HEK293T (cell line): ENCODE measurements at regions not wholly inside any gene's neighbourhood (a gene's known extent, or its start where the extent isn't known, plus 50 kb on each side); places are given as distances from the start of the nearest gene placed in this dataset.

Experiments
- CTCF ChIA-PET: fragments of 350-600 bp; formaldehyde crosslinking; extraction: SDS; loops from one replicate; lab custom pipeline; 2021; ENCODE audit warnings: antibody characterized with exemption, inconsistent platforms; lab: Yijun Ruan, JAX
- POLR2A ChIA-PET: fragments of 350-600 bp; formaldehyde crosslinking; extraction: SDS; loops from one replicate; lab custom pipeline; 2020; ENCODE audit warnings: antibody characterized with exemption, inconsistent platforms; lab: Yijun Ruan, JAX
- DNase-seq: peaks from one replicate; pipeline ENCODE4 v3.0.0; 2012; ENCODE audit warnings: mixed read lengths; ENCODE audit errors: extremely low spot score
- ARNT ChIP-seq: fragments of 450-650 bp; IDR thresholded peaks from 2 replicates; pipeline ENCODE4 v1.6.1; 2017; ENCODE audit warnings: mild to moderate bottlenecking
- BHLHE40 ChIP-seq: fragments of 450-650 bp; IDR thresholded peaks from 2 replicates; pipeline ENCODE4 v1.6.1; 2016; ENCODE audit warnings: mild to moderate bottlenecking, moderate library complexity, borderline replicate concordance
- CTBP1 ChIP-seq: fragments of 450-650 bp; IDR thresholded peaks from 2 replicates; pipeline ENCODE4 v1.6.1; 2016; ENCODE audit warnings: borderline replicate concordance
- ELF4 ChIP-seq: fragments of 450-650 bp; IDR thresholded peaks from 2 replicates; pipeline ENCODE4 v1.6.1; 2017; ENCODE audit warnings: antibody characterized with exemption
- FOXA1 ChIP-seq: fragments of 450-650 bp; IDR thresholded peaks from 2 replicates; pipeline ENCODE4 v1.6.1; 2016; ENCODE audit warnings: mild to moderate bottlenecking
- FOXK2 ChIP-seq: fragments of 450-650 bp; IDR thresholded peaks from 2 replicates; pipeline ENCODE4 v1.6.1; 2016; ENCODE audit warnings: mild to moderate bottlenecking
- FOXM1 ChIP-seq: fragments of 450-650 bp; IDR thresholded peaks from 2 replicates; pipeline ENCODE4 v1.6.1; 2017; ENCODE audit warnings: mild to moderate bottlenecking, borderline replicate concordance
- HDGF ChIP-seq: fragments of 450-650 bp; IDR thresholded peaks from 2 replicates; pipeline ENCODE4 v1.6.1; 2017; ENCODE audit warnings: antibody characterized with exemption, borderline replicate concordance
- L3MBTL2 ChIP-seq: fragments of 450-650 bp; conservative IDR thresholded peaks from 2 replicates; pipeline ENCODE4 v1.6.1; 2016; ENCODE audit warnings: mild to moderate bottlenecking
- LEF1 ChIP-seq: fragments of 450-650 bp; IDR thresholded peaks from 2 replicates; pipeline ENCODE4 v1.6.1; 2017; ENCODE audit warnings: mild to moderate bottlenecking, borderline replicate concordance
- NFRKB ChIP-seq: fragments of 450-650 bp; IDR thresholded peaks from 2 replicates; pipeline ENCODE4 v1.6.1; 2016; ENCODE audit warnings: mild to moderate bottlenecking, moderate library complexity
- SP1 ChIP-seq: fragments of 450-650 bp; IDR thresholded peaks from 2 replicates; pipeline ENCODE4 v1.6.1; 2017
- SUZ12 ChIP-seq: fragments of 450-650 bp; IDR thresholded peaks from 2 replicates; pipeline ENCODE4 v1.6.1; 2016; ENCODE audit warnings: mild to moderate bottlenecking
- TARDBP ChIP-seq: fragments of 450-650 bp; IDR thresholded peaks from 2 replicates; pipeline ENCODE4 v1.6.1; 2016
- ZNF384 ChIP-seq: fragments of 450-650 bp; IDR thresholded peaks from 2 replicates; pipeline ENCODE4 v1.6.1; 2016
- TF ChIP-seq, protein P1 (sequence below): fragments of 450-650 bp; IDR thresholded peaks from 2 replicates; pipeline ENCODE4 v1.6.1; 2016

DNA sequence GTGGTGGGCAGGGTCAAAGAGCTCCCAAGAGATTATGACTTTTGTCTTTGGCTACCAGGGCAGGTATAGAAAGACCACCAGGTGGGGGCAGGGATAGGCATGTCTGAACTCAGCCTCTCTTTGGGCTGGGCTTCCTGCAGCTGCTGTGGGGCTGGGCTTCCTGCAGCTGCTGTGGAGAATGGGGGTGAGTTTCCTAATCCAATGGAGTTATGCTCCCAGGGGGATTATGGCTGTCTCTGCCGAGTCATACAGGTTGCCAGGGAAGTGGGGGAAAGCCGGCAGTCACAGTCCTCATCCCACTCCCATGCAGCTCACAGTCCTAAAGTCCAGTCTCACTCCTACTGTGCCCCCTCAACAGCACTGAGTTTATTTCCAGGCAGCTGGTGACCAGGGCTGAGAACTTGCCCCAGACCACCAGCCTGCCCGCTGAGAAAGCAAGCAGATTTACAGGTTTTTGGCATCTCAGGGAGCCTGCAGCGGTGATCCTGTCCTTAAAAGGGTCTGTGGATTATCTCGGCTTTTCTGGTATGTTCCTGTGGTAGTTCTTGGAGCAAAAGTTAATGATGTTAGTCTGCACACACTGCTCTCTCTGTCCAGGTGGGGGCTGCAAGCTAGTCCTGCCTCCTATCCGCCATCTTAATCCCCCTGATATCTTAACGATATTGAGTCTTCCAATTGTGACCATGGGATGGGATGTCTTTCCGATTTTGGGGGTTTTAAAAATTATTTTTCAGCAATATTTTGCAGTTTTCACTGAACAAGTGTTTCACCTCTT, 133.4 kb downstream of the RTL9 start:
- TF ChIP-seq LEF1: no peak
- TF ChIP-seq TARDBP: no peak
- no peak for TF ChIP-seq CTBP1
- TF ChIP-seq NFRKB: no peak
- TF ChIP-seq HDGF: no peak
- CTCF ChIA-PET: interaction anchor here (0.6 to 0.7 kb wide), 2 partner anchors 59 to 155 kb away, joined by 3 read pairs; no protein-coding TSS in a partner anchor
- POLR2A ChIA-PET: no interaction called here
- no peak for DNase-seq

DNA sequence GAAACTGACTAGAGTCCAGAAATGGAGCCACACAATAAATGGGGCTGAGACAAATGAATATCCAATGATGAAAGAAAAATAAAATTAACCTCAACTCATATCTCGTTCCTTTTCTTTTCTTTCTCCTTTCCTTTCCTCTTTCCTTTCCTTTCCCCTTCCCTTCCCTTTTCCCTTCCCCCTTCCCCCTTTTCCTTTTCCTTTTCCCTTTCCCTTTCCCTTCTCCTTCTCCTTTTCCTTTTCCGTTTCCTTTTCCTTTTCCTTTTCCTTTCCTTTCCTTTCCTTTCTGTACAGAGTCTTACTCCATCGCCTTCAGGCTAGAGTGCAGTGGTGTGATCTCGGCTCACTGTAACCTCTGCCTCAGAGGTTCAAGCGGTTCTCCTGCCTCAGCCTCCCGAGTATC, 146.3 kb downstream of the RTL9 start:
- POLR2A ChIA-PET: no interaction called here

DNA sequence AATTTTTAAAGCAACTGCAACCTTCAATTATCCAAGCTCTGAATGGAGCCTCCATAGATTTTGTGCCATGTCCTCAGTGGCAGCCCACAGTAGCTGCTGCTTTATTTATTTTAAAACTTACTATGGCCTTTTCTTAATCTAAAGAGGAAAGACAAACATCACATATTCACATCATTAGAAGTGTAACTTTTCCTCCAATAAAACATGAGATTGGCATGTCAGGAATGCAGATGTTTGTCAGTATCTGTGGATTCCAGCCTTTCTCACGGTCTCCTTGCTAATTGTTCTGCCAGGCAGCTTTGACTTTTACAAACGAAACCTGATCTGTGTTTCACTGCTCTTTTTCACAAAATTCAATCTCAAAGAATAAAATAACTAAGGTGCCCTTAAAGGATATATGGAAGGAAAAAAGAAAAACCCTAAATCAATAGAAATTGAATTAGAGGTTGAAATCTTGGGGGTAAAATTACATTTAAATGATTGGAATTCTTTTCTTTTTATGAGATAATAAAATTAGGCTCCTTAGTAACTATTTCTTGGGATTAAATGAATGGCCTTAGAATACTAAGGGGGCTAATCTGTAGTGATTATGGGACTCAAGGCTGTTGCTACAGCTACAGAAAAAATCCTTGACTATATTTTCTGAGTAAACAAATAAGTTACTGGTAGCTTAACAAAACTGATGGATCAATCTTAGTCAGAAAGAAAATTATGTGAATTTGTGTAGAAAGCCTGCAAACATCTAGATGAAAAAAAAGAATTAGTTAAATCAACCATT, 151.3 kb downstream of the RTL9 start:
- no peak for DNase-seq
- CTCF ChIA-PET: interaction anchor here (0.8 kb wide), 1 partner anchor 9 kb away, joined by 3 read pairs; no protein-coding TSS in a partner anchor
- TF ChIP-seq CTBP1: no peak
- TF ChIP-seq FOXK2: no peak
- no peak for TF ChIP-seq FOXA1
- no peak for TF ChIP-seq SP1
- TF ChIP-seq NFRKB: no peak
- TF ChIP-seq ARNT: no peak
- TF ChIP-seq ELF4: no peak
- TF ChIP-seq TARDBP: no peak
- no peak for TF ChIP-seq FOXM1
- TF ChIP-seq SUZ12: no peak
- TF ChIP-seq ZNF384: no peak
- TF ChIP-seq HDGF: no peak
- TF ChIP-seq LEF1: no peak
- TF ChIP-seq, protein P1, sequence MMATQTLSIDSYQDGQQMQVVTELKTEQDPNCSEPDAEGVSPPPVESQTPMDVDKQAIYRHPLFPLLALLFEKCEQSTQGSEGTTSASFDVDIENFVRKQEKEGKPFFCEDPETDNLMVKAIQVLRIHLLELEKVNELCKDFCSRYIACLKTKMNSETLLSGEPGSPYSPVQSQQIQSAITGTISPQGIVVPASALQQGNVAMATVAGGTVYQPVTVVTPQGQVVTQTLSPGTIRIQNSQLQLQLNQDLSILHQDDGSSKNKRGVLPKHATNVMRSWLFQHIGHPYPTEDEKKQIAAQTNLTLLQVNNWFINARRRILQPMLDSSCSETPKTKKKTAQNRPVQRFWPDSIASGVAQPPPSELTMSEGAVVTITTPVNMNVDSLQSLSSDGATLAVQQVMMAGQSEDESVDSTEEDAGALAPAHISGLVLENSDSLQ: no peak
- no peak for TF ChIP-seq L3MBTL2
- TF ChIP-seq BHLHE40: no peak
- POLR2A ChIA-PET: no interaction called here

More for the DNA sequence above, 146.3 kb downstream of the RTL9 start:
- CTCF ChIA-PET: no interaction called here
- TF ChIP-seq FOXM1 (no peak), HDGF (no peak), LEF1 (no peak), SUZ12 (no peak), BHLHE40 (no peak), NFRKB (no peak), FOXA1 (no peak), TARDBP (no peak)
- DNase-seq: no peak

DNA sequence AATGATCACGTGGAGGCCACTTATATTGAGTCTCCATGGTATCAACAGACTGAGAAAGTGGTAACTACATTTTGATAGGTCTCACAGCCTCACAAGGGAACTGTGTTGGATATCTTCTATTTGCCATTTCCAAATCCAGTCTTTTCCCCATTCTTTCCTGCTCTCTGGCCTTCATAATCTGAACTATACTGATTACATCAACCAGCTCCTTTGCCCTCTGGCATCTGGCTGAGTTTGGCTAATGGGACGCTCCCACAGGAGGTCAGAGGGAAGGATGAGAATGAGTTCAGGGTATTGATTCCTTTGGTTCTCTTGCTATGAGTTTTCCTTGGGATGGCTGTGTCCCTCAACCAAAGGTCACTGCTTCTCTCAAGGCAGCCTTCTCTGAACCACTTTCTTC, 152.6 kb downstream of the RTL9 start:
- TF ChIP-seq HDGF (no peak), NFRKB (no peak), FOXM1 (no peak), SUZ12 (no peak), SP1 (no peak), CTBP1 (no peak), L3MBTL2 (no peak), FOXK2 (no peak)
- TF ChIP-seq, protein P1: no peak
- DNase-seq: no peak
- CTCF ChIA-PET: no interaction called here
- POLR2A ChIA-PET: no interaction called here

DNA sequence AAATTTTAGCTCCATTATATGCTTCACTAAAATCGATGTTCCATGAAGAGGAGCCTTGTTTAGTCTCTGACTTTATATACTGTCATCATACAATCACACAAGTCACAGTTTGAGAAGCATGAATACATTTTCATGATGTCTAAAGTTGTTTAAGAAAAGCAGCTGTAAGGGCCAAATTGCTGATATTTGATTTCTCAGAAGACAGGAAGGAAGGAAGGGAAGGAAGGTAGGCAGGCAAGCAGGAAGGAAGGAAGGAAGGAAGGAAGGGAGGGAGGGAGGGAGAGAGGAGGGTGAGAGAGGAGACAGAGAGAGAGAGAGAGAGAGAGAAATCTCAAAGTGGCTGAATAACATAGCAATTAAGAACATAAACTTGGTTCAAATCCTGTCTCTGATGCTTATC, 153.7 kb downstream of the RTL9 start:
- DNase-seq: no peak
- POLR2A ChIA-PET: no interaction called here
- TF ChIP-seq ARNT (no peak), CTBP1 (no peak), L3MBTL2 (no peak), SP1 (no peak)
- TF ChIP-seq, protein P1: no peak
- CTCF ChIA-PET: interaction anchor here (0.5 kb wide), 1 partner anchor 12 kb away, joined by 3 read pairs; no protein-coding TSS in a partner anchor

DNA sequence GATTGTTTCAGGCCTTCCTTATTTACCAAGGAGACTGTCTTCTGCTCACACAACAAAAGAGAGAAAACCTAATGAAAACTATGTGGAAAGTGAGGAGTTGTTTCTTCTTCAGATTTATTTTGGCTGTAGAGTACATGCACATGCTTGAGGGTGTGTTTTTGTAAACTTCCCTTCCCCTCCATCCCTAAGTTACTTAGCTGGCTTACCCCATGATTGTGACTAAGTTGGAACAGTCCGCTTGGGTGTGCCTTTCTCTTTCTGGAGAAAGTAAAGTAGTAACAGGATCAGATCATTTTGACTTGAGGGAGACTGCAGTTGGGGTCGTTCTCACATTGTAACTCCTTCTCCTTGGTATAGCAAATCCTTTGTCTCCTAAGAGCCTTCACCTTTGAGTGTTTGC, 155.9 kb downstream of the RTL9 start:
- no peak for TF ChIP-seq NFRKB
- TF ChIP-seq ARNT: no peak
- TF ChIP-seq BHLHE40: no peak
- TF ChIP-seq FOXA1: no peak
- TF ChIP-seq LEF1: no peak
- TF ChIP-seq ZNF384: no peak
- TF ChIP-seq SP1: no peak
- no peak for TF ChIP-seq TARDBP
- TF ChIP-seq L3MBTL2: no peak
- no peak for TF ChIP-seq ELF4
- TF ChIP-seq FOXM1: no peak
- no peak for TF ChIP-seq FOXK2
- TF ChIP-seq, protein P1: no peak
- no peak for DNase-seq
- ChIA-PET CTCF (no interaction called here), POLR2A (no interaction called here)
